GM12878 (cell line): ENCODE measurements at regions not wholly inside any gene's neighbourhood (a gene's known extent, or its start where the extent isn't known, plus 50 kb on each side); places are given as distances from the start of the nearest gene placed in this dataset.

Source experiments
- ATAC-seq: fragments of 200-7000 bp; cut with Tn5 transposase; 3 replicates; pipeline ENCODE4 v1.9.1; 2020; ENCODE audit warnings: mild to moderate bottlenecking, moderate library complexity
- BruUV-seq: library from RNA; stranded (reverse); fragments of 400-500 nt; replicated peaks from 2 replicates; lab custom pipeline; 2021; lab: Mats Ljungman, UMichigan
- CTCF ChIA-PET: fragments of 300-600 bp; sonication (Branson Sonifier 250); formaldehyde crosslinking; extraction: SDS; loops from one replicate; lab custom pipeline; 2021; ENCODE audit warnings: inconsistent platforms; lab: Yijun Ruan, JAX
- POLR2A ChIA-PET: fragments of 350-600 bp; formaldehyde crosslinking; extraction: SDS; loops from one replicate; lab custom pipeline; 2021; ENCODE audit warnings: inconsistent platforms; lab: Charles Lee
- RAD21 ChIA-PET: fragments of 300-600 bp; sonication (Branson Sonifier 250); formaldehyde crosslinking; loops from one replicate; lab custom pipeline; 2023; ENCODE audit warnings: antibody characterized with exemption; ENCODE audit not compliant: unreplicated experiment; lab: Charles Lee
- SMC1A ChIA-PET: fragments of 300-600 bp; sonication (Branson Sonifier 250); formaldehyde crosslinking; loops from one replicate; lab custom pipeline; 2023; ENCODE audit not compliant: unreplicated experiment, uncharacterized antibody; lab: Charles Lee
- DNase-seq: peaks from one replicate; pipeline ENCODE4 v3.0.0-alpha.2; 2011; ENCODE audit warnings: low read depth, low spot score
- FAIRE-seq: peaks from 3 replicates; lab custom pipeline; 2011; peaks lifted over from hg19 to GRCh38; lab: Jason Lieb, UNC
- H2AFZ ChIP-seq: 2 replicates; pipeline ENCODE4 v1.6.0; 2011; ENCODE audit warnings: low read depth, low read length, control low read depth; ENCODE audit not compliant: control insufficient read depth
- H3K27ac ChIP-seq: 2 replicates; pipeline ENCODE4 v1.5.1; 2011; ENCODE audit warnings: control low read depth; ENCODE audit not compliant: control insufficient read depth, insufficient read depth
- H3K27me3 ChIP-seq, 2 experiments: replicated peaks in 1 of 2; 2 replicates each; pipeline versions ENCODE4 v1.6.0 to v1.6.1; 2011; ENCODE audit warnings: low read length in 1 of 2; ENCODE audit not compliant: control insufficient read depth in 2 of 2, insufficient read depth in 2 of 2
- H3K36me3 ChIP-seq, 2 experiments: 2 replicates each; pipeline ENCODE4 v1.5.1; 2011; ENCODE audit warnings: low read length in 1 of 2; ENCODE audit not compliant: control insufficient read depth in 2 of 2, insufficient read depth in 2 of 2
- H3K4me1 ChIP-seq: 2 replicates; pipeline ENCODE4 v1.6.1; 2011; ENCODE audit warnings: mild to moderate bottlenecking, low read length, moderate library complexity, mixed read lengths; ENCODE audit not compliant: control insufficient read depth, insufficient read depth
- H3K4me2 ChIP-seq: 2 replicates; pipeline ENCODE4 v1.6.0; 2011; ENCODE audit warnings: control low read depth; ENCODE audit not compliant: control insufficient read depth, insufficient read depth
- H3K4me3 ChIP-seq: fragments of 200-600 bp; sonication (generic); 2 replicates; pipeline ENCODE4 v1.5.1; 2016
- H3K79me2 ChIP-seq: 2 replicates; pipeline ENCODE4 v1.6.0; 2011; ENCODE audit warnings: low read length; ENCODE audit not compliant: control insufficient read depth, insufficient read depth
- H3K9ac ChIP-seq: 2 replicates; pipeline ENCODE4 v1.8.0; 2011; ENCODE audit warnings: low read length, control low read depth, mixed read lengths; ENCODE audit not compliant: control insufficient read depth, insufficient read depth
- H3K9me3 ChIP-seq: replicated peaks from 3 replicates; pipeline ENCODE4 v1.5.1; 2011; ENCODE audit warnings: mild to moderate bottlenecking, low read length; ENCODE audit not compliant: control insufficient read depth, insufficient read depth
- H4K20me1 ChIP-seq: 2 replicates; pipeline ENCODE4 v1.6.0; 2011; ENCODE audit not compliant: control insufficient read depth, insufficient read depth
- BCL11A ChIP-seq: IDR thresholded peaks from 2 replicates; pipeline ENCODE4 v1.6.1; 2011; ENCODE audit warnings: low read depth, low read length
- ESRRA ChIP-seq: IDR thresholded peaks from 2 replicates; pipeline ENCODE4 v1.6.1; 2012; ENCODE audit warnings: mild to moderate bottlenecking, low read length, improper control_type of control experiment
- HDAC2 ChIP-seq: fragments of 200-600 bp; sonication (generic); IDR thresholded peaks from 2 replicates; pipeline ENCODE4 v1.6.1; 2017
- IKZF1 ChIP-seq: fragments of 450-650 bp; conservative IDR thresholded peaks from 2 replicates; pipeline ENCODE4 v1.6.1; 2017; ENCODE audit warnings: antibody characterized with exemption, mild to moderate bottlenecking
- IKZF2 ChIP-seq, 2 experiments: fragments of 450-650 bp; IDR thresholded peaks; 2 replicates each; pipeline ENCODE4 v1.6.1; 2017; ENCODE audit warnings: mild to moderate bottlenecking in 2 of 2, moderate library complexity in 2 of 2
- KLF5 ChIP-seq: fragments of 450-650 bp; IDR thresholded peaks from 2 replicates; pipeline ENCODE4 v1.6.1; 2014; ENCODE audit warnings: mild to moderate bottlenecking; ENCODE audit not compliant: partially characterized antibody
- MEF2B ChIP-seq: fragments of 450-650 bp; IDR thresholded peaks from 2 replicates; pipeline ENCODE4 v1.6.1; 2018; ENCODE audit warnings: mild to moderate bottlenecking, moderate library complexity; ENCODE audit not compliant: partially characterized antibody, poor library complexity, severe bottlenecking
- NR2C1 ChIP-seq: fragments of 450-650 bp; IDR thresholded peaks from 2 replicates; pipeline ENCODE4 v1.6.1; 2017; ENCODE audit warnings: antibody characterized with exemption, mild to moderate bottlenecking, moderate library complexity
- RAD21 ChIP-seq: IDR thresholded peaks from 2 replicates; pipeline ENCODE4 v1.6.1; 2011; ENCODE audit warnings: mild to moderate bottlenecking, low read depth, low read length, moderate library complexity; ENCODE audit not compliant: insufficient read depth
- RAD51 ChIP-seq: fragments of 450-650 bp; IDR thresholded peaks from 2 replicates; pipeline ENCODE4 v1.6.1; 2016; ENCODE audit warnings: moderate library complexity, mild to moderate bottlenecking, inconsistent platforms
- ZNF24 ChIP-seq: fragments of 450-650 bp; IDR thresholded peaks from 2 replicates; pipeline ENCODE4 v1.6.1; 2017; ENCODE audit warnings: antibody characterized with exemption, mild to moderate bottlenecking
- WGBS: methylation state at CpG from one replicate; pipeline ENCODE4 v1.1.6; 2016; ENCODE audit warnings: low lambda C conversion rate; ENCODE audit not compliant: insufficient replicate concordance, insufficient coverage; ENCODE audit errors: missing lambda C conversion rate; 5-methylcytosine and 5-hydroxymethylcytosine counted together
- in situ Hi-C: fragments of 300-500 bp; cut with MboI; formaldehyde crosslinking; loops from 9 replicates; pipeline ENCODE4 v1.14.3; 2018; ENCODE audit warnings: mixed read lengths
- intact Hi-C: fragments of 100-400 bp; cut with micrococcal nuclease; formaldehyde crosslinking; loops from one replicate; pipeline ENCODE4 v1.14.2; 2022; ENCODE audit not compliant: unreplicated experiment
- TF ChIP-seq, protein P1 (sequence below): fragments of 450-650 bp; IDR thresholded peaks from 2 replicates; pipeline ENCODE4 v1.6.1; 2017; ENCODE audit warnings: mild to moderate bottlenecking
- TF ChIP-seq, protein P2 (sequence below): IDR thresholded peaks from 2 replicates; pipeline ENCODE4 v1.6.1; 2011; ENCODE audit warnings: low read depth, mild to moderate bottlenecking, low read length, moderate library complexity, borderline replicate concordance; ENCODE audit errors: extremely low read depth
- TF ChIP-seq, protein P3 (sequence below): fragments of 450-650 bp; IDR thresholded peaks from 2 replicates; pipeline ENCODE4 v1.6.1; 2017; ENCODE audit warnings: borderline replicate concordance
- TF ChIP-seq, protein P4 (sequence below), 3 experiments: IDR thresholded peaks in 2 of 3; conservative IDR thresholded peaks in 1 of 3; 2 replicates each; pipeline ENCODE4 v1.5.1; 2011; ENCODE audit warnings: low read depth in 3 of 3, low read length in 3 of 3, mild to moderate bottlenecking in 3 of 3, control low read depth in 2 of 3, moderate library complexity in 2 of 3, inconsistent platforms in 1 of 3, mixed read lengths in 1 of 3; ENCODE audit not compliant: control insufficient read depth in 2 of 3, insufficient read depth in 1 of 3; ENCODE audit errors: extremely low read depth in 1 of 3
- TF ChIP-seq, protein P5 (sequence below): fragments of 150-350 bp; IDR thresholded peaks from 2 replicates; pipeline ENCODE4 v1.6.1; 2016; ENCODE audit warnings: low read depth, low read length

DNA sequence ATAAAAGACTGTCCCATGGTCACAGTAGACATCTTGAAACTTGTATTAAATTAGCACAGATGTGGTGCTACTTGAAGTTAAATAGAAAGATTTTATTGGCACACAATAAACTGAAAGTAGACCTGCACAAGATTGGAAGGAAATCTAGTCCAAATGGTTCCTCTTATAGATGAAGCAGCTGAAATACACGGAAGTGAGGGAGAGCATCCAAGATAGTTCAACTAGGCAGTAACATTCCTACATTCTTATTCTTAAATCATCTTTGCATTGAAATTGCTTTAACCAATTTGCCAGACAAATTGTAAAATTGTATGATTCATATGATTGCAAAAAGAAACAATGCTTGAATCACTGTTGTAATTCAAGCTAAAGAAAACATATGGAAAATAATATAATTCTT lies 87.6 kb upstream of the VCX3B start (continued):
- no peak for TF ChIP-seq BCL11A

DNA sequence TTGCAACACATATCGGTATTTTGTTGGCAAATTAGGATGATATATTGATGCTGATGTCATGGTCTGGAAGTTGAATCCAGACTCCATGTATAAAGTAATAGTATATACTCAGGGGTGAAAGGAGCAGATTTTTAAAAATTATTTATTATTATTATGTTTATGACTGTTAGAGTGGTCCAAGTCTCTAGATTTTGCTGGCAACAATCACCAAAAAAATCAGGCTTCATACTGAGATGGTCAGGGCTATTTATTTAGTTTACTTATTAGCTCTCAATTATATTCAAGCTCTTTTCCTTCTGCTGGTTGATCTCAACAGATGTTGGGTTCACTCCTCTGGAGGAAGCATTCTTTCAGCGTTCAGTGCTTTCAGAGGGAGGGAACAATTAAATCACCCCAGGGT lies 73.9 kb upstream of the VCX3B start:
- ChIA-PET CTCF (no interaction called here), RAD21 (no interaction called here), POLR2A (no interaction called here), SMC1A (no interaction called here)
- Histone ChIP-seq H3K27ac (no peak overlapping the region), H3K4me1 (no peaks in the 10 kb centered on the region), H3K9ac (no peak overlapping the region), H3K36me3 (no peaks in the 10 kb centered on the region), H3K9me3 (no peaks in the 10 kb centered on the region), H3K4me2 (no peak overlapping the region), H4K20me1 (no peaks in the 10 kb centered on the region), H3K79me2 (no peaks in the 10 kb centered on the region), H2AFZ (no peak overlapping the region), H3K4me3 (no peak overlapping the region), H3K27me3 (no peaks in the 10 kb centered on the region)
- no peak for DNase-seq
- no TSS peak for BruUV-seq
- no peak for FAIRE-seq
- intact Hi-C loops, result no loop called here
- in situ Hi-C loops, result no loop called here
- 43% methylated on average over 2 of the region's 2 CpGs for WGBS
- ATAC-seq, result no peak
- TF ChIP-seq, protein P1, sequence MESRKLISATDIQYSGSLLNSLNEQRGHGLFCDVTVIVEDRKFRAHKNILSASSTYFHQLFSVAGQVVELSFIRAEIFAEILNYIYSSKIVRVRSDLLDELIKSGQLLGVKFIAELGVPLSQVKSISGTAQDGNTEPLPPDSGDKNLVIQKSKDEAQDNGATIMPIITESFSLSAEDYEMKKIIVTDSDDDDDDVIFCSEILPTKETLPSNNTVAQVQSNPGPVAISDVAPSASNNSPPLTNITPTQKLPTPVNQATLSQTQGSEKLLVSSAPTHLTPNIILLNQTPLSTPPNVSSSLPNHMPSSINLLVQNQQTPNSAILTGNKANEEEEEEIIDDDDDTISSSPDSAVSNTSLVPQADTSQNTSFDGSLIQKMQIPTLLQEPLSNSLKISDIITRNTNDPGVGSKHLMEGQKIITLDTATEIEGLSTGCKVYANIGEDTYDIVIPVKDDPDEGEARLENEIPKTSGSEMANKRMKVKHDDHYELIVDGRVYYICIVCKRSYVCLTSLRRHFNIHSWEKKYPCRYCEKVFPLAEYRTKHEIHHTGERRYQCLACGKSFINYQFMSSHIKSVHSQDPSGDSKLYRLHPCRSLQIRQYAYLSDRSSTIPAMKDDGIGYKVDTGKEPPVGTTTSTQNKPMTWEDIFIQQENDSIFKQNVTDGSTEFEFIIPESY, result no peak
- no peak for TF ChIP-seq NR2C1
- TF ChIP-seq RAD21, result no peak
- TF ChIP-seq, protein P2, sequence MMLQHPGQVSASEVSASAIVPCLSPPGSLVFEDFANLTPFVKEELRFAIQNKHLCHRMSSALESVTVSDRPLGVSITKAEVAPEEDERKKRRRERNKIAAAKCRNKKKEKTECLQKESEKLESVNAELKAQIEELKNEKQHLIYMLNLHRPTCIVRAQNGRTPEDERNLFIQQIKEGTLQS, result no peak
- TF ChIP-seq ESRRA, result no peak
- TF ChIP-seq, protein P3, sequence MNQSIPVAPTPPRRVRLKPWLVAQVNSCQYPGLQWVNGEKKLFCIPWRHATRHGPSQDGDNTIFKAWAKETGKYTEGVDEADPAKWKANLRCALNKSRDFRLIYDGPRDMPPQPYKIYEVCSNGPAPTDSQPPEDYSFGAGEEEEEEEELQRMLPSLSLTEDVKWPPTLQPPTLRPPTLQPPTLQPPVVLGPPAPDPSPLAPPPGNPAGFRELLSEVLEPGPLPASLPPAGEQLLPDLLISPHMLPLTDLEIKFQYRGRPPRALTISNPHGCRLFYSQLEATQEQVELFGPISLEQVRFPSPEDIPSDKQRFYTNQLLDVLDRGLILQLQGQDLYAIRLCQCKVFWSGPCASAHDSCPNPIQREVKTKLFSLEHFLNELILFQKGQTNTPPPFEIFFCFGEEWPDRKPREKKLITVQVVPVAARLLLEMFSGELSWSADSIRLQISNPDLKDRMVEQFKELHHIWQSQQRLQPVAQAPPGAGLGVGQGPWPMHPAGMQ, result no peak
- TF ChIP-seq MEF2B, result no peak
- TF ChIP-seq RAD51, result no peak
- no peak for TF ChIP-seq HDAC2
- TF ChIP-seq, protein P4, sequence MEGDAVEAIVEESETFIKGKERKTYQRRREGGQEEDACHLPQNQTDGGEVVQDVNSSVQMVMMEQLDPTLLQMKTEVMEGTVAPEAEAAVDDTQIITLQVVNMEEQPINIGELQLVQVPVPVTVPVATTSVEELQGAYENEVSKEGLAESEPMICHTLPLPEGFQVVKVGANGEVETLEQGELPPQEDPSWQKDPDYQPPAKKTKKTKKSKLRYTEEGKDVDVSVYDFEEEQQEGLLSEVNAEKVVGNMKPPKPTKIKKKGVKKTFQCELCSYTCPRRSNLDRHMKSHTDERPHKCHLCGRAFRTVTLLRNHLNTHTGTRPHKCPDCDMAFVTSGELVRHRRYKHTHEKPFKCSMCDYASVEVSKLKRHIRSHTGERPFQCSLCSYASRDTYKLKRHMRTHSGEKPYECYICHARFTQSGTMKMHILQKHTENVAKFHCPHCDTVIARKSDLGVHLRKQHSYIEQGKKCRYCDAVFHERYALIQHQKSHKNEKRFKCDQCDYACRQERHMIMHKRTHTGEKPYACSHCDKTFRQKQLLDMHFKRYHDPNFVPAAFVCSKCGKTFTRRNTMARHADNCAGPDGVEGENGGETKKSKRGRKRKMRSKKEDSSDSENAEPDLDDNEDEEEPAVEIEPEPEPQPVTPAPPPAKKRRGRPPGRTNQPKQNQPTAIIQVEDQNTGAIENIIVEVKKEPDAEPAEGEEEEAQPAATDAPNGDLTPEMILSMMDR (IDR thresholded peaks at IDR 0.05 in 2 of 3, conservative IDR thresholded peaks at IDR 0.05 in 1 of 3; ENCODE audit: control insufficient read depth in 2 of 3, extremely low read depth in 1 of 3, insufficient read depth in 1 of 3, low read depth in 3 of 3, low read length in 3 of 3), result no peak
- no peak for TF ChIP-seq IKZF1
- no peak for TF ChIP-seq KLF5
- no peak for TF ChIP-seq ZNF24
- TF ChIP-seq, protein P5, sequence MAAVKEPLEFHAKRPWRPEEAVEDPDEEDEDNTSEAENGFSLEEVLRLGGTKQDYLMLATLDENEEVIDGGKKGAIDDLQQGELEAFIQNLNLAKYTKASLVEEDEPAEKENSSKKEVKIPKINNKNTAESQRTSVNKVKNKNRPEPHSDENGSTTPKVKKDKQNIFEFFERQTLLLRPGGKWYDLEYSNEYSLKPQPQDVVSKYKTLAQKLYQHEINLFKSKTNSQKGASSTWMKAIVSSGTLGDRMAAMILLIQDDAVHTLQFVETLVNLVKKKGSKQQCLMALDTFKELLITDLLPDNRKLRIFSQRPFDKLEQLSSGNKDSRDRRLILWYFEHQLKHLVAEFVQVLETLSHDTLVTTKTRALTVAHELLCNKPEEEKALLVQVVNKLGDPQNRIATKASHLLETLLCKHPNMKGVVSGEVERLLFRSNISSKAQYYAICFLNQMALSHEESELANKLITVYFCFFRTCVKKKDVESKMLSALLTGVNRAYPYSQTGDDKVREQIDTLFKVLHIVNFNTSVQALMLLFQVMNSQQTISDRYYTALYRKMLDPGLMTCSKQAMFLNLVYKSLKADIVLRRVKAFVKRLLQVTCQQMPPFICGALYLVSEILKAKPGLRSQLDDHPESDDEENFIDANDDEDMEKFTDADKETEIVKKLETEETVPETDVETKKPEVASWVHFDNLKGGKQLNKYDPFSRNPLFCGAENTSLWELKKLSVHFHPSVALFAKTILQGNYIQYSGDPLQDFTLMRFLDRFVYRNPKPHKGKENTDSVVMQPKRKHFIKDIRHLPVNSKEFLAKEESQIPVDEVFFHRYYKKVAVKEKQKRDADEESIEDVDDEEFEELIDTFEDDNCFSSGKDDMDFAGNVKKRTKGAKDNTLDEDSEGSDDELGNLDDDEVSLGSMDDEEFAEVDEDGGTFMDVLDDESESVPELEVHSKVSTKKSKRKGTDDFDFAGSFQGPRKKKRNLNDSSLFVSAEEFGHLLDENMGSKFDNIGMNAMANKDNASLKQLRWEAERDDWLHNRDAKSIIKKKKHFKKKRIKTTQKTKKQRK, result no peak
- TF ChIP-seq IKZF2 (IDR thresholded peaks at IDR 0.05), result no peak
